NB4 (cell line): ENCODE measurements at regions not wholly inside any gene's neighbourhood (a gene's known extent, or its start where the extent isn't known, plus 50 kb on each side); places are given as distances from the start of the nearest gene placed in this dataset.

Experiments
- DNase-seq: peaks from one replicate; pipeline ENCODE4 v3.0.0; 2010; ENCODE audit warnings: low read depth
- H3K4me3 ChIP-seq: one replicate; pipeline ENCODE4 v1.5.1; 2011; ENCODE audit warnings: mild to moderate bottlenecking, low read depth, low read length, moderate library complexity
- MYC ChIP-seq: IDR thresholded peaks from 2 replicates; pipeline ENCODE4 v1.6.1; 2011; ENCODE audit warnings: low read depth, low read length
- POLR2A ChIP-seq: IDR thresholded peaks from 2 replicates; pipeline ENCODE4 v1.6.1; 2011; ENCODE audit warnings: mild to moderate bottlenecking; ENCODE audit not compliant: insufficient read length; ENCODE audit errors: extremely low read depth
- TF ChIP-seq, protein P1 (sequence below): IDR thresholded peaks from one replicate; pipeline ENCODE4 v1.5.1; 2012; ENCODE audit warnings: low read depth, low read length
- TF ChIP-seq, protein P2 (sequence below): IDR thresholded peaks from 2 replicates; pipeline ENCODE4 v1.6.1; 2011; ENCODE audit warnings: low read depth, low read length

DNA sequence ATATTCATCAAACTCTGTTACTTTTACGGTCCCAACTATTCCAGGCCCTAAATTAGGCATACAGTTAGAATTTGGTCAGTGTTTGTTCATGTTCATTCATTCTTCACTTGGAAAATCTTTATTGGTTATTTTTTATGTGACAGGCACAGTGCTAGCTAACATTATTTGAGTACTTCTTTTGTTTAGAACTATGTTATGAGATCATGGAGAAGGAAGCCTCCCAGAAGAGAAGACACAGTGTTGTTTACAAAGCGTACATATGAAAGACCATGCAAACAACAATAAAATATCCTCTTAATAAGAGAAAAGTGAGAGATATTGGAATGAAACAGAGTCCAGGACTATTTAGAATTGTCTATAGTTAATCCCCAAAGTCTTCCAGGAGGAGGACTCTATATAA is 399.2 kb downstream of the LRIG3 start:
- TF ChIP-seq, protein P1, sequence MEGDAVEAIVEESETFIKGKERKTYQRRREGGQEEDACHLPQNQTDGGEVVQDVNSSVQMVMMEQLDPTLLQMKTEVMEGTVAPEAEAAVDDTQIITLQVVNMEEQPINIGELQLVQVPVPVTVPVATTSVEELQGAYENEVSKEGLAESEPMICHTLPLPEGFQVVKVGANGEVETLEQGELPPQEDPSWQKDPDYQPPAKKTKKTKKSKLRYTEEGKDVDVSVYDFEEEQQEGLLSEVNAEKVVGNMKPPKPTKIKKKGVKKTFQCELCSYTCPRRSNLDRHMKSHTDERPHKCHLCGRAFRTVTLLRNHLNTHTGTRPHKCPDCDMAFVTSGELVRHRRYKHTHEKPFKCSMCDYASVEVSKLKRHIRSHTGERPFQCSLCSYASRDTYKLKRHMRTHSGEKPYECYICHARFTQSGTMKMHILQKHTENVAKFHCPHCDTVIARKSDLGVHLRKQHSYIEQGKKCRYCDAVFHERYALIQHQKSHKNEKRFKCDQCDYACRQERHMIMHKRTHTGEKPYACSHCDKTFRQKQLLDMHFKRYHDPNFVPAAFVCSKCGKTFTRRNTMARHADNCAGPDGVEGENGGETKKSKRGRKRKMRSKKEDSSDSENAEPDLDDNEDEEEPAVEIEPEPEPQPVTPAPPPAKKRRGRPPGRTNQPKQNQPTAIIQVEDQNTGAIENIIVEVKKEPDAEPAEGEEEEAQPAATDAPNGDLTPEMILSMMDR, result no peak
- TF ChIP-seq MYC (no peak), POLR2A (no peak)
- TF ChIP-seq, protein P2, sequence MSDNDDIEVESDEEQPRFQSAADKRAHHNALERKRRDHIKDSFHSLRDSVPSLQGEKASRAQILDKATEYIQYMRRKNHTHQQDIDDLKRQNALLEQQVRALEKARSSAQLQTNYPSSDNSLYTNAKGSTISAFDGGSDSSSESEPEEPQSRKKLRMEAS, result no peak
- no peak for DNase-seq

DNA sequence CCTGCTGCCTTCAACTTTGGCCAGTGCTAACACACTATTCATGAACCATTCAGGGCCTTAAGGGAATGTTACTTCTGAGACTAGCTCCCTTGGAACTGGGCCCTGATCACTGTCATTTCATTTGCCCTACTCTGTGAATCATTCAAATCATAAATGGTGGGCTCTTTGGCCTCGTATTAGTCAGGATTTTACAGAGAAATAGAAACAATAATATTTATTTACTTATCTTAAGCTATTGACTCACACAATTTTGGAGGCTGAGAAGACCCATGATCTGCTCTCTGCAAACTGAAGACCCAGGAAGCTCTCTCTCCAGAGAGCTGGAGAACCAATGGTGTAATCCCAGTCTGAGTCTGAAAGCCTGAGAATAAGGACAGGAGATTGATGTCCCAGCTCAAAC is 398.5 kb downstream of the LRIG3 start:
- DNase-seq, result no peak
- no peak for TF ChIP-seq POLR2A
- TF ChIP-seq, protein P2, result no peak
- TF ChIP-seq MYC, result no peak
- TF ChIP-seq, protein P1, result no peak
- no peak overlapping the region for H3K4me3 ChIP-seq

More for the DNA sequence above, 399.2 kb downstream of the LRIG3 start:
- H3K4me3 ChIP-seq, result no peak overlapping the region

DNA sequence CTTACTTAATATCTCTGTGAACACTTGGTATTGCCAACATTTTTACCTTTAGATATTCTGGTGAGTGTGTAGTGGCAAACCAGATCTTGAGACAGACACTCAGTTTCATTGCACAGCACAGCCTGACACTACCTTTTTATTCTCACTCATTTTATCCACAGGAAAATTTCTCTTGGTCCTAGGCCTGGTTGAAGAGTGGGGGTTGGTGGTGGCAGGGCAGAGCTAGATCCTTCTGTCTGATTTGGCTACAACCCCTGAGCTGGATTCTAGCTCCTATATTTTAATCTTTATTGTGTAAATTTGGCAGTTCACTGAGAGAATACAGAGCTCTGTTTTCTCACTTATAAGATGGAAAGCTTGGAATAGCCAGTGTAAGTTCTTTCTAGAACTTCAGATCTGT is 396.9 kb downstream of the LRIG3 start:
- DNase-seq, result no peak
- TF ChIP-seq, protein P2, result no peak
- TF ChIP-seq, protein P1, result no peak
- TF ChIP-seq POLR2A, result no peak
- no peak for TF ChIP-seq MYC
- no peak overlapping the region for H3K4me3 ChIP-seq

DNA sequence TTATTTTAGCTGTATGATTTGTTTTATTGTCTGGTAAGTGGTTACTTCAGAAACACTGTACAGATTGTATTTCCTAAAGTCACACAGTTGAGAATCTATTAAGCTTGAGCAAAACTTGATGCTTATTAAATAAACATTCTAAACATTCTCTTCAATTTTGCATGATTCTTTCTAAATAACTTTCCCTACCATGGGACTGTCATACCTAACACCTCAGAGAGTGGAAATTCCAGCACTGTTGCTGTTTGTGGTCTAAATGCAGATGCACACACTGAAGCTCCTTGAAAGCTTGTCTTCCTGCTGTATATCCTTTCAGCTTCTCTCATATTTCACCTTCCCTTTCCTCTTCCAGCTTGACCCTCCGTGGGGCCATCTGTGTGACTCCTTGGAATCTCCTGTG is 392.0 kb downstream of the LRIG3 start:
- no peak overlapping the region for H3K4me3 ChIP-seq
- TF ChIP-seq POLR2A, result no peak
- TF ChIP-seq MYC, result no peak
- TF ChIP-seq, protein P2, result no peak
- TF ChIP-seq, protein P1, result no peak
- no peak for DNase-seq

DNA sequence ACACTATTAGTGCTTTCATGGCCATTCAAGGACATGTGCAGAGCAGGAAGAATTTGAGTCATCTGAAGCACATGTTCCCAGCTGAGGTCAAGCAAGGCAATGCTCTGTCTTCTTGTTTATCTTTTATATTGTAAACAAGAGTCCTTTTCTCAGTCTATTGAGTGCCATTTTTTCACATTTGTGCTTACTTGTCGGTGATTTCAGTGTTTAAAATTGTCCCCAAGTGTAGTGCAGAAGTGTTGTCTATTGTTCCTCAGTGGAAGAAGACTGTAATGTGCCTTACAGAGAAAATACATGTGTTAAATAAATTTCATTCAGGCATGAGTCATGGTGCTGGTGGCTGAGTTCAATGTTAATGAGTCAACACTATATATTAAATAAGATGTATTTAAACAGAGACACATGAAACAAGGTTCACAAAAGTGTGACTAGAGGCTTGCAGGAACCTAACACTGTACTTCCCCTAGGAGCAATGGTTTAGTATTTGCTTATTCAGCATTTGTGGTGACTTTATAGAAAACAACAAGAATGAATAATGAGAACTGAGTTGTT is 391.1 kb downstream of the LRIG3 start:
- no peak for TF ChIP-seq POLR2A
- TF ChIP-seq, protein P2, result no peak
- TF ChIP-seq, protein P1, result no peak
- no peak for TF ChIP-seq MYC
- DNase-seq, result no peak
- no peak overlapping the region for H3K4me3 ChIP-seq
